Endothelial cell of umbilical vein (primary cell): ENCODE measurements at regions not wholly inside any gene's neighbourhood (a gene's known extent, or its start where the extent isn't known, plus 50 kb on each side); places are given as distances from the start of the nearest gene placed in this dataset.

Experiments
- CTCF ChIP-seq, 2 donors: IDR thresholded peaks; 1 replicate in 1 of 2; 2 replicates in 1 of 2; pipeline ENCODE4 v1.5.1; 2011; ENCODE audit warnings: low read length in 2 of 2, mild to moderate bottlenecking in 2 of 2, moderate library complexity in 2 of 2, control low read depth in 1 of 2, inconsistent platforms in 1 of 2, low read depth in 1 of 2; ENCODE audit not compliant: insufficient read depth in 1 of 2; ENCODE audit errors: extremely low read depth in 1 of 2
- EZH2 ChIP-seq: IDR thresholded peaks from 2 replicates; pipeline ENCODE4 v1.6.1; 2012; ENCODE audit warnings: borderline replicate concordance, low read depth, mild to moderate bottlenecking, moderate library complexity, low read length, inconsistent platforms; ENCODE audit not compliant: severe bottlenecking
- FOS ChIP-seq: IDR thresholded peaks from 2 replicates; pipeline ENCODE4 v1.6.1; 2011; ENCODE audit warnings: mild to moderate bottlenecking, low read length, moderate library complexity, borderline replicate concordance; ENCODE audit not compliant: insufficient read depth
- MAX ChIP-seq: IDR thresholded peaks from 2 replicates; pipeline ENCODE4 v1.6.1; 2011; ENCODE audit not compliant: insufficient read depth, insufficient read length
- POLR2A ChIP-seq: IDR thresholded peaks from 2 replicates; pipeline ENCODE4 v1.6.1; 2012; ENCODE audit warnings: low read depth, mild to moderate bottlenecking, control low read depth, low read length
- POLR2AphosphoS5 ChIP-seq: IDR thresholded peaks from 2 replicates; pipeline ENCODE4 v1.6.1; 2012; ENCODE audit warnings: low read depth, mild to moderate bottlenecking, control low read depth, low read length, moderate library complexity; ENCODE audit not compliant: insufficient read depth

- TF ChIP-seq CTCF (IDR thresholded peaks at IDR 0.05; ENCODE audit: extremely low read depth in 1 of 2, insufficient read depth in 1 of 2, low read depth in 1 of 2, low read length in 2 of 2) (no peak), POLR2AphosphoS5 (no peak), EZH2 (no peak), POLR2A (no peak), MAX (no peak), FOS (no peak)
These were observed 235.6 kb downstream of the FAT3 start for GRCh38 chr11:92460213-92460612.
